ENCODE measurements at regions not wholly inside any gene's neighbourhood (a gene's known extent, or its start where the extent isn't known, plus 50 kb on each side); places are given as distances from the start of the nearest gene placed in this dataset.
A peak's percentile ranks its signal among the peaks of the same experiment; 100 is the strongest.

DNA sequence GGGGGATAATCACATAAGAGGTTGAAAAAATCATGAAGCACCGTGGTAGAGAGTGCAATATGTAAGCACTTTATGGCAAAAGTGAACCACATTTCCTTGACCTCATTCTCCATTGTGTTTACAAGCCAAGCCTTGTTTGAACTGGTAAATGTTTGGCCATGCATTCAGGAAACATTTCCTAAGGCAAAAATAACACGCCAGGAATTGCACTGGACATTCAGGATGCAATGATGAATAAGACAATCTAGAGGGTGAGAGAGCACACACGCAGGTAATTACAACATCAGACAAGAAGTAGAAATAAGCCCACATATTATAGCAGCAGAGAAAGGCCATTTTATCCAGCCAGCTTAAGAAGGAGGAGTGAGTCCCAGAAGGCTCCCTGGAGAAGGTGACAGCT is 218.0 kb upstream of the OSR1 start:
- TF ChIP-seq, protein P1, sequence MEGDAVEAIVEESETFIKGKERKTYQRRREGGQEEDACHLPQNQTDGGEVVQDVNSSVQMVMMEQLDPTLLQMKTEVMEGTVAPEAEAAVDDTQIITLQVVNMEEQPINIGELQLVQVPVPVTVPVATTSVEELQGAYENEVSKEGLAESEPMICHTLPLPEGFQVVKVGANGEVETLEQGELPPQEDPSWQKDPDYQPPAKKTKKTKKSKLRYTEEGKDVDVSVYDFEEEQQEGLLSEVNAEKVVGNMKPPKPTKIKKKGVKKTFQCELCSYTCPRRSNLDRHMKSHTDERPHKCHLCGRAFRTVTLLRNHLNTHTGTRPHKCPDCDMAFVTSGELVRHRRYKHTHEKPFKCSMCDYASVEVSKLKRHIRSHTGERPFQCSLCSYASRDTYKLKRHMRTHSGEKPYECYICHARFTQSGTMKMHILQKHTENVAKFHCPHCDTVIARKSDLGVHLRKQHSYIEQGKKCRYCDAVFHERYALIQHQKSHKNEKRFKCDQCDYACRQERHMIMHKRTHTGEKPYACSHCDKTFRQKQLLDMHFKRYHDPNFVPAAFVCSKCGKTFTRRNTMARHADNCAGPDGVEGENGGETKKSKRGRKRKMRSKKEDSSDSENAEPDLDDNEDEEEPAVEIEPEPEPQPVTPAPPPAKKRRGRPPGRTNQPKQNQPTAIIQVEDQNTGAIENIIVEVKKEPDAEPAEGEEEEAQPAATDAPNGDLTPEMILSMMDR (IDR thresholded peaks at IDR 0.05) = no peak
- Histone ChIP-seq H3K4me1 (peaks cover 8% of the 10 kb centered on the region), H3K4me3 (no peak overlapping the region), H3K27ac (no peak overlapping the region), H3K9me3 (no peaks in the 10 kb centered on the region), H3K36me3 (ENCODE audit: insufficient read depth in 1 of 2, low read depth in 1 of 2) (no peaks in the 10 kb centered on the region), H3K27me3 (ENCODE audit: insufficient read depth in 3 of 3, low read length in 2 of 3) (no peaks in the 10 kb centered on the region)
- intact Hi-C loops (cut with DNase I) = no loop called here
- DNase-seq (no peak), ATAC-seq (no peak)
- 68 to 76% (median 70%) methylated on average over 3 of the region's 3 CpGs for WGBS, 3 donors

DNA sequence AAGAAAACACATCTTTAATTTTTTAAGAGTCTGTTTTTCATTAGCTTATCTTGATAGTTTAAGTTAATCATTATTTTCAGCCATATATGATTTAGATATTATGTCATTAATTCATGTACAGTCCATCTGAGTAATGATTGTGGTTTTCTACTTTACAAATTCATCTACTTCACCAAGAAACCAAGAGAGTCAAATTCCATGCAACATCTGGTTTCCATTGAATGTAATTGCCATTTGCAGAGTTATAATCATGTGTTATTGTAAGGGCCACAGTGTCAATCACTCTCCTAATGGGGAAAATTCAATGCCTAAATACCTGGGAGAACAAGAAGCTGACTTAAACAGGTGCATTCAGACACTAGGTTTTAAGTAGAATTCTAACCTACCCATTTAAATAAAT is 217.2 kb upstream of the OSR1 start:
- H3K9me3 ChIP-seq = no peaks in the 10 kb centered on the region
- TF ChIP-seq, protein P1 (IDR thresholded peaks at IDR 0.05) = no peak
- no peak for DNase-seq

GRCh38 chr2:19574778-19575260 is 216.4 kb upstream of the OSR1 start:
- WGBS, 3 donors = 1 to 8% (median 3%) methylated on average over 5 of the region's 5 CpGs
- no peak overlapping the region for H3K4me3 ChIP-seq
- peaks cover 8% of the 10 kb centered on the region for H3K4me1 ChIP-seq
- H3K27me3 ChIP-seq (ENCODE audit: insufficient read depth in 3 of 3, low read length in 2 of 3) = no peaks in the 10 kb centered on the region
- no peaks in the 10 kb centered on the region for H3K36me3 ChIP-seq (ENCODE audit: insufficient read depth in 1 of 2, low read depth in 1 of 2)
- ATAC-seq = peak; percentile 32 to 58 (median 38)
- H3K9me3 ChIP-seq = no peaks in the 10 kb centered on the region
- DNase-seq = peak; percentile 76 to 81
- intact Hi-C loops (cut with DNase I) = no loop called here
- TF ChIP-seq, protein P1 (IDR thresholded peaks at IDR 0.05) = no peak
- no peak overlapping the region for H3K27ac ChIP-seq

More for the DNA sequence above, 217.2 kb upstream of the OSR1 start:
- no peaks in the 10 kb centered on the region for H3K27me3 ChIP-seq (ENCODE audit: insufficient read depth in 3 of 3, low read length in 2 of 3)
- no peak for ATAC-seq
- H3K4me3 ChIP-seq = no peak overlapping the region
- peaks cover 8% of the 10 kb centered on the region for H3K4me1 ChIP-seq
- intact Hi-C loops (cut with DNase I) = no loop called here
- H3K27ac ChIP-seq = no peak overlapping the region
- no peaks in the 10 kb centered on the region for H3K36me3 ChIP-seq (ENCODE audit: insufficient read depth in 1 of 2, low read depth in 1 of 2)

DNA sequence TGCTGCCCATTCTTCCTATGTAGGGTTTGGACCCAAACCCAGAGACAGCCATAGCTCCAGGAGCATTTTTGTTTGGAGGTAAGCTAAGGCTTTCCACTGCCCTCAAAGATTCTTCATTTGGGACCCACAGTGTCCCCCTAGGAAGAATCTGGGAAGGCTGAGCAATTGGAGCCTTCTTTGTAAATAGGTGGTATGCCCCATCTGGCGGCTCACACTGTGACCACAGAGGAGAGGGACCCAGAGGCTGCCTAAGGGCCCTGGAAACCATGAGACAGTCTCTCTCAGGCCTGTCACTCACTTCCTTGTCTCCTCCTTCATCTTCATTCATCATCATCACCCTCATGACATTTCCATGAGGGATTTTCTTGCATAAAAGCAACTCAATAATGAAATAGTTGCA is 215.4 kb upstream of the OSR1 start:
- Histone ChIP-seq H3K4me3 (no peak overlapping the region), H3K36me3 (ENCODE audit: insufficient read depth in 1 of 2, low read depth in 1 of 2) (no peaks in the 10 kb centered on the region), H3K27me3 (ENCODE audit: insufficient read depth in 3 of 3, low read length in 2 of 3) (no peaks in the 10 kb centered on the region), H3K4me1 (peaks cover 8% of the 10 kb centered on the region), H3K9me3 (no peaks in the 10 kb centered on the region), H3K27ac (no peak overlapping the region)
- intact Hi-C loops (cut with DNase I) = no loop called here
- DNase-seq (no peak), ATAC-seq (no peak)
- TF ChIP-seq, protein P1 (IDR thresholded peaks at IDR 0.05) = no peak
- 88 to 100% (median 90%) methylated on average over 1 of the region's 1 CpG for WGBS, 3 donors

DNA sequence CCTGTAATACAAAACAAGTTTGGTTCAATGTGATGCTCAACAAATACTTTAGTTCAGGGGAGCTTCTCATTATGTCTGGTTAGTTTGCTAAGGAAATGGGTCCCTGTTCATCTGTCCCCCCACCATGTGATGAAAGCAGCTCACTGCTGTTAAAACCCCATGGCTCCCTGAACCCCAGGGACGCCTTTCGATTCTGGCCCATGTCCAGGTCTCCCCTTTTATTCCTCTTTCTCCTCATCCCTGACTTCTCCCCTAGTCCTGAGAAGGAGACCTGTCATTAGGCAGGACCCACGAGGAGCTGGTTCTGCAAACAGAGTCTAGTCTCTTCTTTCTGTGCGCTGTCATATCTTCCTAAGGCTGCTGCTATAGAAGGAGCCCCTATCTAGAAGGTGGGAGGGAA is 213.3 kb upstream of the OSR1 start:
- intact Hi-C loops (cut with DNase I) = no loop called here
- Histone ChIP-seq H3K36me3 (ENCODE audit: insufficient read depth in 1 of 2, low read depth in 1 of 2) (no peaks in the 10 kb centered on the region), H3K27ac (no peak overlapping the region), H3K27me3 (ENCODE audit: insufficient read depth in 3 of 3, low read length in 2 of 3) (no peaks in the 10 kb centered on the region), H3K4me3 (no peak overlapping the region), H3K4me1 (peaks cover 8% of the 10 kb centered on the region), H3K9me3 (no peaks in the 10 kb centered on the region)
- no peak for DNase-seq
- TF ChIP-seq, protein P1 (IDR thresholded peaks at IDR 0.05) = no peak
- 81 to 89% (median 88%) methylated on average over 4 of the region's 4 CpGs for WGBS, 3 donors
- no peak for ATAC-seq
